CD4-positive, alpha-beta T cell (primary cell): ENCODE measurements at regions not wholly inside any gene's neighbourhood (a gene's known extent, or its start where the extent isn't known, plus 50 kb on each side); places are given as distances from the start of the nearest gene placed in this dataset.

Source experiments
- ATAC-seq: fragments of 200-7000 bp; cut with Tn5 transposase; one replicate; pipeline ENCODE4 v1.10.0; 2022; ENCODE audit warnings: mild to moderate bottlenecking; ENCODE audit not compliant: poor library complexity
- CTCF ChIA-PET: fragments of 350-600 bp; sonication (Branson Sonifier 250); formaldehyde crosslinking; loops from one replicate; lab custom pipeline; 2021; ENCODE audit warnings: antibody characterized with exemption, inconsistent platforms; lab: Charles Lee
- POLR2A ChIA-PET: fragments of 350-600 bp; sonication (Branson Sonifier 250); formaldehyde crosslinking; loops from one replicate; lab custom pipeline; 2021; ENCODE audit warnings: antibody characterized with exemption, inconsistent platforms; lab: Charles Lee
- DNase-seq, 14 experiments: peaks; one replicate each; pipeline ENCODE4 v3.0.0-alpha.2; 2013 to 2020; ENCODE audit warnings: mixed read lengths in 2 of 14
- H3K27ac ChIP-seq, 2 donors: one replicate each; pipeline versions ENCODE4 v1.5.1 to v1.7.0; 2013; ENCODE audit warnings: low read length in 2 of 2, low read depth in 1 of 2, mild to moderate bottlenecking in 1 of 2
- H3K27me3 ChIP-seq, 2 experiments: 1 replicate in 1 of 2; 2 replicates in 1 of 2; pipeline versions ENCODE4 v1.6.1 to v1.7.0; 2013; ENCODE audit warnings: low read length in 2 of 2, control low read depth in 1 of 2, mild to moderate bottlenecking in 1 of 2, moderate library complexity in 1 of 2; ENCODE audit not compliant: insufficient read depth in 2 of 2, control insufficient read depth in 1 of 2
- H3K36me3 ChIP-seq: one replicate; pipeline ENCODE4 v1.6.1; 2013; ENCODE audit warnings: low read length, control low read depth; ENCODE audit not compliant: insufficient read depth
- H3K4me1 ChIP-seq: one replicate; pipeline ENCODE4 v1.6.1; 2013; ENCODE audit warnings: low read length, control low read depth; ENCODE audit not compliant: insufficient read depth
- H3K4me3 ChIP-seq: one replicate; pipeline ENCODE4 v1.5.1; 2013; ENCODE audit warnings: mild to moderate bottlenecking, low read length, moderate library complexity
- H3K9me3 ChIP-seq, 2 experiments: 1 replicate in 1 of 2; 2 replicates in 1 of 2; pipeline versions ENCODE4 v1.6.1 to v1.7.0; 2013; ENCODE audit warnings: low read length in 2 of 2, mild to moderate bottlenecking in 2 of 2, control low read depth in 1 of 2, moderate library complexity in 1 of 2; ENCODE audit not compliant: control insufficient read depth in 1 of 2, insufficient read depth in 1 of 2
- H3K27ac Mint-ChIP-seq: one replicate; pipeline ENCODE4 v1.8.0; 2020; ENCODE audit warnings: mixed read lengths
- H3K27me3 Mint-ChIP-seq: one replicate; pipeline ENCODE4 v1.8.0; 2021; ENCODE audit warnings: mixed read lengths
- H3K36me3 Mint-ChIP-seq: one replicate; pipeline ENCODE4 v1.8.0; 2021; ENCODE audit warnings: low read depth, mixed read lengths
- H3K4me1 Mint-ChIP-seq: one replicate; pipeline ENCODE4 v1.8.0; 2021; ENCODE audit warnings: low read depth, mixed read lengths
- H3K4me3 Mint-ChIP-seq: one replicate; pipeline ENCODE4 v1.8.0; 2020; ENCODE audit warnings: mild to moderate bottlenecking, mixed read lengths
- H3K9me3 Mint-ChIP-seq: one replicate; pipeline ENCODE4 v1.8.0; 2020; ENCODE audit warnings: mixed read lengths
- intact Hi-C, 2 experiments: fragments of 100-400 bp; cut with DNase I in 1 of 2; cut with micrococcal nuclease in 1 of 2; formaldehyde crosslinking; loops; one replicate each; pipeline versions ENCODE4 v1.15.1 to v1.9.0; 2023 to 2025; cut with DNase I, micrococcal nuclease
- TF ChIP-seq, protein P1 (sequence below): fragments of 200-600 bp; IDR thresholded peaks from one replicate; pipeline ENCODE4 v1.8.0; 2022; ENCODE audit warnings: antibody characterized with exemption, mild to moderate bottlenecking

DNA sequence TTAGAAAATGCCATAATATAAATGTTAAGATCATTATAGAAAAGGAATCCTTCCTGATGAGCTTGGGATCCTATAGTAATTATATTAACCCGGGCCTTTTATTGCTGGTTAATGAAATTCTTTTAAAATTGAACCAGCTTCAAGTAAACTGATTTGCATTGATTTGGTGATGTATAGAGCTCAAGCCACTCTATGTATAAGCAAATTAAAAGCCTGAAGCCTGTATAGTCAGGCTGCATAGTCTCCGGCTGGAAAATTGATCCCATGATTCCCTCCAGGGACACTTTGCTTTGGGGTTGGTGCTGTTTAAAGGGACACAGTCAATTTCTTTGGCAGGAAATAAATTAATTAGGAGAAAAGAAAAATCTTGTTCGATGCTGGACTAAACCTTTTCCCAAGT lies 199.1 kb downstream of the HERPUD2 start:
- intact Hi-C loops = no loop called here
- no peak overlapping the region for H3K4me3 Mint-ChIP-seq
- Histone ChIP-seq H3K27me3 (peaks cover 0 to 6% of the 10 kb centered on the region in 2 experiments), H3K36me3 (no peaks in the 10 kb centered on the region), H3K4me1 (no peaks in the 10 kb centered on the region), H3K27ac (no peak overlapping the region), H3K9me3 (no peaks in the 10 kb centered on the region), H3K4me3 (no peak overlapping the region)
- peaks cover 12% of the 10 kb centered on the region for H3K27me3 Mint-ChIP-seq
- TF ChIP-seq, protein P1, sequence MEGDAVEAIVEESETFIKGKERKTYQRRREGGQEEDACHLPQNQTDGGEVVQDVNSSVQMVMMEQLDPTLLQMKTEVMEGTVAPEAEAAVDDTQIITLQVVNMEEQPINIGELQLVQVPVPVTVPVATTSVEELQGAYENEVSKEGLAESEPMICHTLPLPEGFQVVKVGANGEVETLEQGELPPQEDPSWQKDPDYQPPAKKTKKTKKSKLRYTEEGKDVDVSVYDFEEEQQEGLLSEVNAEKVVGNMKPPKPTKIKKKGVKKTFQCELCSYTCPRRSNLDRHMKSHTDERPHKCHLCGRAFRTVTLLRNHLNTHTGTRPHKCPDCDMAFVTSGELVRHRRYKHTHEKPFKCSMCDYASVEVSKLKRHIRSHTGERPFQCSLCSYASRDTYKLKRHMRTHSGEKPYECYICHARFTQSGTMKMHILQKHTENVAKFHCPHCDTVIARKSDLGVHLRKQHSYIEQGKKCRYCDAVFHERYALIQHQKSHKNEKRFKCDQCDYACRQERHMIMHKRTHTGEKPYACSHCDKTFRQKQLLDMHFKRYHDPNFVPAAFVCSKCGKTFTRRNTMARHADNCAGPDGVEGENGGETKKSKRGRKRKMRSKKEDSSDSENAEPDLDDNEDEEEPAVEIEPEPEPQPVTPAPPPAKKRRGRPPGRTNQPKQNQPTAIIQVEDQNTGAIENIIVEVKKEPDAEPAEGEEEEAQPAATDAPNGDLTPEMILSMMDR = no peak
- no peak for ATAC-seq
- DNase-seq = no peak
- no peaks in the 10 kb centered on the region for H3K4me1 Mint-ChIP-seq
- ChIA-PET POLR2A (no interaction called here), CTCF (no interaction called here)
- H3K36me3 Mint-ChIP-seq = no peaks in the 10 kb centered on the region
- H3K27ac Mint-ChIP-seq = no peak overlapping the region
- H3K9me3 Mint-ChIP-seq = no peaks in the 10 kb centered on the region

DNA sequence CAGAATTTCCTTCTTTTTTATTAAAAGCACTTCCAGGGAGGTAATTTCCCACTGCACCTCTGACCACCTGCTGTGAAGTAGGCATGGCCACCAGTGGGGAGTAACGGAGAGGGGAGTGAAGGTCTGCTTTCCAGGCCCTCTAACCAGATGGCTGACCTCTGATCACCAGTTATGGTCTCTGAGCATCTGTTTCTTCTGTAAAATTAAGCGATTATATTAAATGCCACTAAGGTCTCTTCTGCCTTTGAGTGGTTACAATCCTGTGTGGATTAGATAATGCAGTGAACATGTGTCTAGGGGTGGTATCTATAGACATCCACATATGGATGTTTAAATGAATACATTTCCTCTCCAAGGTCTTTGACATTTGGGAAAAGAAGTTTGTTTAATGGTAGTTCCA lies 199.6 kb downstream of the HERPUD2 start:
- Mint-ChIP-seq H3K27ac (no peak overlapping the region), H3K36me3 (no peaks in the 10 kb centered on the region), H3K4me3 (no peak overlapping the region), H3K4me1 (no peaks in the 10 kb centered on the region), H3K9me3 (no peaks in the 10 kb centered on the region), H3K27me3 (peaks cover 12% of the 10 kb centered on the region)
- POLR2A ChIA-PET = no interaction called here
- TF ChIP-seq, protein P1 = no peak
- Histone ChIP-seq H3K4me3 (no peak overlapping the region), H3K4me1 (no peaks in the 10 kb centered on the region), H3K9me3 (no peaks in the 10 kb centered on the region), H3K36me3 (no peaks in the 10 kb centered on the region), H3K27ac (no peak overlapping the region), H3K27me3 (peaks cover 0 to 6% of the 10 kb centered on the region in 2 experiments)
- intact Hi-C loops = no loop called here
- no peak for ATAC-seq
- no peak for DNase-seq
- CTCF ChIA-PET = no interaction called here

DNA sequence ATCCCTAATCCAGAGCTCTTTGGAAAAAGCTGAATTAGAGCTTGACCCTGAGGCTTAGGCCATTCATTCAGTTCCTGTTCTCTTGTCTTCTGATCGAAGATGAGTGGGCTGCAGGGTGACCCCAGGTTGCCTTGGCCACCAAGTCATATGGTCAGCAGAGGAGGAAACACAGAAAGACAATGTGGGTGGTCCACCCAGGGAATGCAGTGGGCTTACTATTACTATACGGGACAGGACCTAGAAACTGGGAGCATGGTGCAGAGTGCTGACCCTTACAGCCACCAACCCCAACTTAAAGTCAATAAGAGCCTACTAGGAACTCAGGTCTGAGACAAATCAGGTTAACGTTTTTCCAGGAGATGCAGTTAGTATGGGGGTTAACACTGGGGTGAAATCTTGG lies 200.5 kb downstream of the HERPUD2 start:
- CTCF ChIA-PET = no interaction called here
- H3K9me3 ChIP-seq = no peaks in the 10 kb centered on the region
- TF ChIP-seq, protein P1 = no peak

More for the DNA sequence above, 200.5 kb downstream of the HERPUD2 start:
- POLR2A ChIA-PET = no interaction called here
- Histone ChIP-seq H3K4me1 (no peaks in the 10 kb centered on the region), H3K4me3 (no peak overlapping the region), H3K36me3 (no peaks in the 10 kb centered on the region), H3K27ac (no peak overlapping the region), H3K27me3 (peaks cover 0 to 3% of the 10 kb centered on the region in 2 experiments)
- DNase-seq (no peak), ATAC-seq (no peak)
- Mint-ChIP-seq H3K36me3 (no peaks in the 10 kb centered on the region), H3K27me3 (peaks cover 12% of the 10 kb centered on the region), H3K4me1 (no peaks in the 10 kb centered on the region), H3K4me3 (no peak overlapping the region), H3K9me3 (no peaks in the 10 kb centered on the region), H3K27ac (no peak overlapping the region)
- intact Hi-C loops = no loop called here
